HG03558 (cell line): ENCODE measurements at regions not wholly inside any gene's neighbourhood (a gene's known extent, or its start where the extent isn't known, plus 50 kb on each side); places are given as distances from the start of the nearest gene placed in this dataset.
"Not testable (repeated sequence)": the region's sequence is repeated elsewhere in the genome, so short reads cannot be mapped to it uniquely, and the experiment has no call there.

Experiments used
- ATAC-seq: cut with Tn5 transposase; IDR thresholded peaks from one replicate; pipeline ENCODE4 v1.9.1; 2021; ENCODE audit warnings: moderate number of reproducible peaks; ENCODE audit not compliant: unreplicated experiment; ENCODE audit errors: extremely low read depth

GRCh38 chr11:97865424-97866012 is 1155.2 kb upstream of the CNTN5 start:
- no peak for ATAC-seq

- no peak for ATAC-seq
Measured at GRCh38 chr11:97871816-97872215, 1148.9 kb upstream of the CNTN5 start.

- no peak for ATAC-seq
Measured at GRCh38 chr11:97880209-97880608, 1140.5 kb upstream of the CNTN5 start.

- ATAC-seq: no peak
Measured at GRCh38 chr11:97883086-97883485, 1137.7 kb upstream of the CNTN5 start.

- no peak for ATAC-seq
Measured at GRCh38 chr11:97888641-97889040, 1132.1 kb upstream of the CNTN5 start.

- no peak for ATAC-seq
Measured at GRCh38 chr11:97890466-97890865, 1130.3 kb upstream of the CNTN5 start.

GRCh38 chr11:97893612-97894011 is 1127.1 kb upstream of the CNTN5 start:
- no peak for ATAC-seq

- no peak for ATAC-seq
Measured at GRCh38 chr11:97894978-97895377, 1125.8 kb upstream of the CNTN5 start.

GRCh38 chr11:97895572-97895971 is 1125.2 kb upstream of the CNTN5 start:
- no peak for ATAC-seq

- ATAC-seq: no peak
Measured at GRCh38 chr11:97902828-97903227, 1117.9 kb upstream of the CNTN5 start.

GRCh38 chr11:97905101-97905500 is 1115.6 kb upstream of the CNTN5 start:
- ATAC-seq: no peak

- no peak for ATAC-seq
Measured at GRCh38 chr11:97905671-97906070, 1115.1 kb upstream of the CNTN5 start.

GRCh38 chr11:97908354-97908753 is 1112.4 kb upstream of the CNTN5 start:
- ATAC-seq: no peak

GRCh38 chr11:97909614-97910399 is 1110.9 kb upstream of the CNTN5 start:
- no peak for ATAC-seq

GRCh38 chr11:97912629-97913028 is 1108.1 kb upstream of the CNTN5 start:
- no peak for ATAC-seq

- ATAC-seq: not testable (repeated sequence)
Measured at GRCh38 chr11:97922933-97923332, 1097.8 kb upstream of the CNTN5 start.

- ATAC-seq: no peak
Measured at GRCh38 chr11:97934572-97935208, 1086.1 kb upstream of the CNTN5 start.

- ATAC-seq: no peak
Measured at GRCh38 chr11:97937501-97937900, 1083.2 kb upstream of the CNTN5 start.

GRCh38 chr11:97938789-97939188 is 1082.0 kb upstream of the CNTN5 start:
- ATAC-seq: no peak

- ATAC-seq: no peak
Measured at GRCh38 chr11:97943493-97943892, 1077.3 kb upstream of the CNTN5 start.

- no peak for ATAC-seq
Measured at GRCh38 chr11:97948793-97949192, 1072.0 kb upstream of the CNTN5 start.
